GM23338 (cell line): ENCODE measurements at regions not wholly inside any gene's neighbourhood (a gene's known extent, or its start where the extent isn't known, plus 50 kb on each side); places are given as distances from the start of the nearest gene placed in this dataset.

Experiments
- ATAC-seq: fragments of 200-7000 bp; cut with Tn5 transposase; 3 replicates; pipeline ENCODE4 v1.9.1; 2020
- DNase-seq: peaks from one replicate; pipeline ENCODE4 v3.0.0-alpha.2; 2015; ENCODE audit warnings: low spot score
- H2AFZ ChIP-seq: fragments of 200-600 bp; sonication (generic); 2 replicates; pipeline ENCODE4 v1.8.0; 2016; ENCODE audit warnings: antibody characterized with exemption, mild to moderate bottlenecking, moderate library complexity
- H3F3A ChIP-seq: fragments of 200-600 bp; sonication (generic); replicated peaks from 2 replicates; pipeline ENCODE4 v1.8.0; 2017; ENCODE audit warnings: antibody characterized with exemption, mixed run types, low read depth
- H3K27ac ChIP-seq: fragments of 200-600 bp; sonication (generic); 2 replicates; pipeline ENCODE4 v1.6.1; 2016; ENCODE audit warnings: low read depth
- H3K27me3 ChIP-seq: fragments of 200-600 bp; sonication (generic); 2 replicates; pipeline ENCODE4 v1.8.0; 2016; ENCODE audit warnings: mild to moderate bottlenecking, mixed run types, moderate library complexity; ENCODE audit not compliant: insufficient read depth
- H3K36me3 ChIP-seq: fragments of 200-600 bp; sonication (generic); 2 replicates; pipeline ENCODE4 v1.8.0; 2016; ENCODE audit warnings: mild to moderate bottlenecking; ENCODE audit not compliant: insufficient read depth
- H3K4me1 ChIP-seq: fragments of 200-600 bp; sonication (generic); 2 replicates; pipeline ENCODE4 v1.8.0; 2016; ENCODE audit warnings: mild to moderate bottlenecking, moderate library complexity; ENCODE audit not compliant: insufficient read depth
- H3K4me2 ChIP-seq: fragments of 200-600 bp; sonication (generic); 2 replicates; pipeline ENCODE4 v1.7.1; 2017; ENCODE audit warnings: mixed run types
- H3K4me3 ChIP-seq: fragments of 200-600 bp; sonication (generic); 2 replicates; pipeline ENCODE4 v1.6.1; 2016; ENCODE audit warnings: mixed run types
- H3K79me2 ChIP-seq: fragments of 200-600 bp; sonication (generic); replicated peaks from 2 replicates; pipeline ENCODE4 v1.8.0; 2017; ENCODE audit warnings: mild to moderate bottlenecking; ENCODE audit not compliant: insufficient read depth
- H3K9me2 ChIP-seq: fragments of 200-600 bp; sonication (generic); 2 replicates; pipeline ENCODE4 v1.8.0; 2017; ENCODE audit not compliant: insufficient read depth
- H4K20me1 ChIP-seq: fragments of 200-600 bp; sonication (generic); replicated peaks from 2 replicates; pipeline ENCODE4 v1.8.0; 2017; ENCODE audit warnings: mild to moderate bottlenecking; ENCODE audit not compliant: insufficient read depth
- H3K27ac Mint-ChIP-seq: 2 replicates; pipeline ENCODE4 v1.8.0; 2020; ENCODE audit warnings: inconsistent platforms, mild to moderate bottlenecking, moderate library complexity, mixed read lengths
- H3K27me3 Mint-ChIP-seq: 3 replicates; pipeline ENCODE4 v1.8.0; 2022; ENCODE audit warnings: low read depth, mild to moderate bottlenecking, moderate library complexity, mixed read lengths, inconsistent platforms; ENCODE audit not compliant: insufficient read depth, poor library complexity
- H3K36me3 Mint-ChIP-seq: 3 replicates; pipeline ENCODE4 v1.8.0; 2021; ENCODE audit warnings: low read depth, mild to moderate bottlenecking, inconsistent platforms, moderate library complexity, mixed read lengths
- H3K4me1 Mint-ChIP-seq: 3 replicates; pipeline ENCODE4 v1.8.0; 2020; ENCODE audit warnings: mild to moderate bottlenecking, inconsistent platforms, mixed read lengths
- H3K4me3 Mint-ChIP-seq: 3 replicates; pipeline ENCODE4 v1.8.0; 2021; ENCODE audit warnings: moderate library complexity, mild to moderate bottlenecking, inconsistent platforms, mixed read lengths
- H3K9me3 Mint-ChIP-seq: 3 replicates; pipeline ENCODE4 v1.8.0; 2020; ENCODE audit warnings: moderate library complexity, mild to moderate bottlenecking, inconsistent platforms, mixed read lengths
- CREB1 ChIP-seq: fragments of 250-450 bp; sonication (Bioruptor Pico); IDR thresholded peaks from 2 replicates; pipeline ENCODE4 v1.5.0; 2020; ENCODE audit warnings: low read depth, mild to moderate bottlenecking, moderate library complexity
- EZH2 ChIP-seq: fragments of 200-600 bp; sonication (generic); IDR thresholded peaks from one replicate; pipeline ENCODE4 v1.8.0; 2017; ENCODE audit warnings: antibody characterized with exemption, mild to moderate bottlenecking, low read depth; ENCODE audit not compliant: unreplicated experiment
- EZH2phosphoT487 ChIP-seq: fragments of 200-600 bp; sonication (generic); IDR thresholded peaks from one replicate; pipeline ENCODE4 v1.8.1; 2018; ENCODE audit warnings: antibody characterized with exemption; ENCODE audit not compliant: unreplicated experiment
- JUNB ChIP-seq: IDR thresholded peaks from one replicate; pipeline ENCODE4 v1.6.1; 2016; ENCODE audit warnings: antibody characterized with exemption; ENCODE audit not compliant: unreplicated experiment
- NANOG ChIP-seq: IDR thresholded peaks from 2 replicates; pipeline ENCODE4 v1.6.1; 2016; ENCODE audit warnings: antibody characterized with exemption, borderline replicate concordance
- ZNF114 ChIP-seq: fragments of 250-450 bp; sonication (Bioruptor Pico); IDR thresholded peaks from 2 replicates; pipeline ENCODE4 v1.5.0; 2020; ENCODE audit warnings: mild to moderate bottlenecking, moderate library complexity
- ZNF331 ChIP-seq: fragments of 250-450 bp; sonication (Bioruptor Pico); IDR thresholded peaks from 2 replicates; pipeline ENCODE4 v1.5.0; 2020; ENCODE audit warnings: low read depth, mild to moderate bottlenecking, moderate library complexity
- TF ChIP-seq, protein P1 (sequence below): IDR thresholded peaks from one replicate; pipeline ENCODE4 v1.6.1; 2018; ENCODE audit warnings: antibody characterized with exemption; ENCODE audit not compliant: unreplicated experiment
- TF ChIP-seq, protein P2 (sequence below), 2 experiments: fragments of 200-600 bp in 1 of 2; sonication (generic) in 1 of 2; conservative IDR thresholded peaks; 2 replicates each; pipeline versions ENCODE4 v1.5.1 to v1.6.1; 2016 to 2017; ENCODE audit warnings: antibody characterized with exemption in 2 of 2, low read depth in 2 of 2, mild to moderate bottlenecking in 2 of 2, moderate library complexity in 1 of 2
- TF ChIP-seq, protein P3 (sequence below): fragments of 250-450 bp; sonication (Bioruptor Pico); IDR thresholded peaks from 2 replicates; pipeline ENCODE4 v1.5.0; 2020; ENCODE audit warnings: mild to moderate bottlenecking, moderate library complexity

DNA sequence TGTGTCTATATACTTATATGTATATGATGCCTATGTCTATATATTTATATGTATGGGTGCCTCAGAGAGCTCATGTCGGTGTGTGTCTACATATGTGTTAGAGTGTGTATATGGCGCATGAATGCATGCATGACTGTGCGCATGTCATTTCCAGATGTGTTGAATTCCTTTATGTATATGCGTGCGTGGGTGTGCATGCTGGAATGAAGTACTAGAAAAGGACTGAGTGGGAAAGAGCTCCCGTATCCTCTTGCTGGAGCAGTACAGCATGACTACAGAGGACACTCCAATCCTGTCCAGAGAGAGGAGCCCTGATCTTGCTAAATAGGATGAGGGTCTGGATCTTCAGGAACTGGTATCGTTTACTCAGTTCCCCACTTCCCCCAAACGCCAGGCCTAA is 56.8 kb upstream of the LRPPRC start:
- peaks cover 22% of the 10 kb centered on the region for H3K4me1 Mint-ChIP-seq
- TF ChIP-seq EZH2, result no peak
- no peak for TF ChIP-seq JUNB
- TF ChIP-seq, protein P1, sequence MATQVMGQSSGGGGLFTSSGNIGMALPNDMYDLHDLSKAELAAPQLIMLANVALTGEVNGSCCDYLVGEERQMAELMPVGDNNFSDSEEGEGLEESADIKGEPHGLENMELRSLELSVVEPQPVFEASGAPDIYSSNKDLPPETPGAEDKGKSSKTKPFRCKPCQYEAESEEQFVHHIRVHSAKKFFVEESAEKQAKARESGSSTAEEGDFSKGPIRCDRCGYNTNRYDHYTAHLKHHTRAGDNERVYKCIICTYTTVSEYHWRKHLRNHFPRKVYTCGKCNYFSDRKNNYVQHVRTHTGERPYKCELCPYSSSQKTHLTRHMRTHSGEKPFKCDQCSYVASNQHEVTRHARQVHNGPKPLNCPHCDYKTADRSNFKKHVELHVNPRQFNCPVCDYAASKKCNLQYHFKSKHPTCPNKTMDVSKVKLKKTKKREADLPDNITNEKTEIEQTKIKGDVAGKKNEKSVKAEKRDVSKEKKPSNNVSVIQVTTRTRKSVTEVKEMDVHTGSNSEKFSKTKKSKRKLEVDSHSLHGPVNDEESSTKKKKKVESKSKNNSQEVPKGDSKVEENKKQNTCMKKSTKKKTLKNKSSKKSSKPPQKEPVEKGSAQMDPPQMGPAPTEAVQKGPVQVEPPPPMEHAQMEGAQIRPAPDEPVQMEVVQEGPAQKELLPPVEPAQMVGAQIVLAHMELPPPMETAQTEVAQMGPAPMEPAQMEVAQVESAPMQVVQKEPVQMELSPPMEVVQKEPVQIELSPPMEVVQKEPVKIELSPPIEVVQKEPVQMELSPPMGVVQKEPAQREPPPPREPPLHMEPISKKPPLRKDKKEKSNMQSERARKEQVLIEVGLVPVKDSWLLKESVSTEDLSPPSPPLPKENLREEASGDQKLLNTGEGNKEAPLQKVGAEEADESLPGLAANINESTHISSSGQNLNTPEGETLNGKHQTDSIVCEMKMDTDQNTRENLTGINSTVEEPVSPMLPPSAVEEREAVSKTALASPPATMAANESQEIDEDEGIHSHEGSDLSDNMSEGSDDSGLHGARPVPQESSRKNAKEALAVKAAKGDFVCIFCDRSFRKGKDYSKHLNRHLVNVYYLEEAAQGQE, result no peak
- TF ChIP-seq, protein P2, sequence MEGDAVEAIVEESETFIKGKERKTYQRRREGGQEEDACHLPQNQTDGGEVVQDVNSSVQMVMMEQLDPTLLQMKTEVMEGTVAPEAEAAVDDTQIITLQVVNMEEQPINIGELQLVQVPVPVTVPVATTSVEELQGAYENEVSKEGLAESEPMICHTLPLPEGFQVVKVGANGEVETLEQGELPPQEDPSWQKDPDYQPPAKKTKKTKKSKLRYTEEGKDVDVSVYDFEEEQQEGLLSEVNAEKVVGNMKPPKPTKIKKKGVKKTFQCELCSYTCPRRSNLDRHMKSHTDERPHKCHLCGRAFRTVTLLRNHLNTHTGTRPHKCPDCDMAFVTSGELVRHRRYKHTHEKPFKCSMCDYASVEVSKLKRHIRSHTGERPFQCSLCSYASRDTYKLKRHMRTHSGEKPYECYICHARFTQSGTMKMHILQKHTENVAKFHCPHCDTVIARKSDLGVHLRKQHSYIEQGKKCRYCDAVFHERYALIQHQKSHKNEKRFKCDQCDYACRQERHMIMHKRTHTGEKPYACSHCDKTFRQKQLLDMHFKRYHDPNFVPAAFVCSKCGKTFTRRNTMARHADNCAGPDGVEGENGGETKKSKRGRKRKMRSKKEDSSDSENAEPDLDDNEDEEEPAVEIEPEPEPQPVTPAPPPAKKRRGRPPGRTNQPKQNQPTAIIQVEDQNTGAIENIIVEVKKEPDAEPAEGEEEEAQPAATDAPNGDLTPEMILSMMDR (conservative IDR thresholded peaks at IDR 0.05; ENCODE audit: low read depth in 2 of 2), result peak in 1 of 2 experiments; percentile 21; a peak in 2 of 4 replicates
- TF ChIP-seq CREB1 (CRISPR knock-in tag), result no peak
- no peak for TF ChIP-seq NANOG
- Histone ChIP-seq H3K4me1 (peaks cover 7% of the 10 kb centered on the region), H3K36me3 (no peaks in the 10 kb centered on the region), H3K79me2 (no peaks in the 10 kb centered on the region), H4K20me1 (no peaks in the 10 kb centered on the region), H3K27ac (no peak overlapping the region), H3F3A (no peaks in the 10 kb centered on the region), H3K4me2 (no peak overlapping the region), H3K4me3 (no peak overlapping the region), H2AFZ (no peak overlapping the region), H3K9me2 (0 out of 2 replicates have a peak, but pooled peaks cover 10% of the 10 kb centered on the region), H3K27me3 (0 out of 2 replicates have a peak, but pooled peaks cover 3% of the 10 kb centered on the region)
- DNase-seq (no peak), ATAC-seq (no peak)
- H3K36me3 Mint-ChIP-seq, result peaks cover 3% of the 10 kb centered on the region; the same call in 2 of the 3 replicates
- H3K27me3 Mint-ChIP-seq, result no peaks in the 10 kb centered on the region
- H3K9me3 Mint-ChIP-seq, result no peaks in the 10 kb centered on the region; the same call in 2 of the 3 replicates
- H3K4me3 Mint-ChIP-seq, result no peak overlapping the region
- H3K27ac Mint-ChIP-seq, result no peak overlapping the region

DNA sequence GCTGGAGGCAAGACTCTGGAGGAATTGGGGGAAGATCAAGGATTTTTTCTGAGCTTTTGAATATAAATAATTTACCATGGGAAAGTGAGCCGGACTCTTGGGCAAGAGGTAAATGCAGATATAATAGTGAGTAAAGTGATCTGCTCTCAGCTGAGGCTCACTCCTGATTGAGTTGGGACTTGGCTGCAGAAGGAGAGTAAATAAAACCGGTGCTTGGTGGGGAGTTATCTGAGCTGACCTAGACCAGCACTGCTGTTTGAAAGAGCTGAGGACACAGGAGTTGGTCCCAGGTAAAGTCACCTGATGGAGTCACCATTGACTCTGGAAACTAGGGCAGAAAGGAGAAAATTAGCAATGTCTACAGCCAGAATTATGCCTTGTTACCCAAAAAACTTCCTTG is 57.3 kb upstream of the LRPPRC start:
- H3K79me2 ChIP-seq, result no peaks in the 10 kb centered on the region
- no peaks in the 10 kb centered on the region for H4K20me1 ChIP-seq
- H3K9me3 Mint-ChIP-seq, result no peaks in the 10 kb centered on the region; the same call in 2 of the 3 replicates
- H3K36me3 ChIP-seq, result no peaks in the 10 kb centered on the region
- no peaks in the 10 kb centered on the region for H3F3A ChIP-seq
- H3K27me3 ChIP-seq, result 0 out of 2 replicates have a peak, but pooled peaks cover 8% of the 10 kb centered on the region
- H3K4me3 Mint-ChIP-seq, result no peak overlapping the region
- no peak overlapping the region for H3K4me3 ChIP-seq
- peaks cover 7% of the 10 kb centered on the region for H3K4me1 ChIP-seq
- H3K4me2 ChIP-seq, result no peak overlapping the region
- peaks cover 22% of the 10 kb centered on the region for H3K4me1 Mint-ChIP-seq
- no peak overlapping the region for H2AFZ ChIP-seq
- no peak overlapping the region for H3K27ac ChIP-seq
- ATAC-seq (no peak), DNase-seq (no peak)
- no peak overlapping the region for H3K27ac Mint-ChIP-seq
- H3K9me2 ChIP-seq, result 0 out of 2 replicates have a peak, but pooled peaks cover 10% of the 10 kb centered on the region
- H3K27me3 Mint-ChIP-seq, result no peaks in the 10 kb centered on the region
- H3K36me3 Mint-ChIP-seq, result peaks cover 3% of the 10 kb centered on the region; the same call in 2 of the 3 replicates
- TF ChIP-seq EZH2 (no peak), NANOG (no peak), EZH2phosphoT487 (no peak), ZNF114 (CRISPR knock-in tag) (no peak), ZNF331 (CRISPR knock-in tag) (no peak)
- TF ChIP-seq, protein P3, sequence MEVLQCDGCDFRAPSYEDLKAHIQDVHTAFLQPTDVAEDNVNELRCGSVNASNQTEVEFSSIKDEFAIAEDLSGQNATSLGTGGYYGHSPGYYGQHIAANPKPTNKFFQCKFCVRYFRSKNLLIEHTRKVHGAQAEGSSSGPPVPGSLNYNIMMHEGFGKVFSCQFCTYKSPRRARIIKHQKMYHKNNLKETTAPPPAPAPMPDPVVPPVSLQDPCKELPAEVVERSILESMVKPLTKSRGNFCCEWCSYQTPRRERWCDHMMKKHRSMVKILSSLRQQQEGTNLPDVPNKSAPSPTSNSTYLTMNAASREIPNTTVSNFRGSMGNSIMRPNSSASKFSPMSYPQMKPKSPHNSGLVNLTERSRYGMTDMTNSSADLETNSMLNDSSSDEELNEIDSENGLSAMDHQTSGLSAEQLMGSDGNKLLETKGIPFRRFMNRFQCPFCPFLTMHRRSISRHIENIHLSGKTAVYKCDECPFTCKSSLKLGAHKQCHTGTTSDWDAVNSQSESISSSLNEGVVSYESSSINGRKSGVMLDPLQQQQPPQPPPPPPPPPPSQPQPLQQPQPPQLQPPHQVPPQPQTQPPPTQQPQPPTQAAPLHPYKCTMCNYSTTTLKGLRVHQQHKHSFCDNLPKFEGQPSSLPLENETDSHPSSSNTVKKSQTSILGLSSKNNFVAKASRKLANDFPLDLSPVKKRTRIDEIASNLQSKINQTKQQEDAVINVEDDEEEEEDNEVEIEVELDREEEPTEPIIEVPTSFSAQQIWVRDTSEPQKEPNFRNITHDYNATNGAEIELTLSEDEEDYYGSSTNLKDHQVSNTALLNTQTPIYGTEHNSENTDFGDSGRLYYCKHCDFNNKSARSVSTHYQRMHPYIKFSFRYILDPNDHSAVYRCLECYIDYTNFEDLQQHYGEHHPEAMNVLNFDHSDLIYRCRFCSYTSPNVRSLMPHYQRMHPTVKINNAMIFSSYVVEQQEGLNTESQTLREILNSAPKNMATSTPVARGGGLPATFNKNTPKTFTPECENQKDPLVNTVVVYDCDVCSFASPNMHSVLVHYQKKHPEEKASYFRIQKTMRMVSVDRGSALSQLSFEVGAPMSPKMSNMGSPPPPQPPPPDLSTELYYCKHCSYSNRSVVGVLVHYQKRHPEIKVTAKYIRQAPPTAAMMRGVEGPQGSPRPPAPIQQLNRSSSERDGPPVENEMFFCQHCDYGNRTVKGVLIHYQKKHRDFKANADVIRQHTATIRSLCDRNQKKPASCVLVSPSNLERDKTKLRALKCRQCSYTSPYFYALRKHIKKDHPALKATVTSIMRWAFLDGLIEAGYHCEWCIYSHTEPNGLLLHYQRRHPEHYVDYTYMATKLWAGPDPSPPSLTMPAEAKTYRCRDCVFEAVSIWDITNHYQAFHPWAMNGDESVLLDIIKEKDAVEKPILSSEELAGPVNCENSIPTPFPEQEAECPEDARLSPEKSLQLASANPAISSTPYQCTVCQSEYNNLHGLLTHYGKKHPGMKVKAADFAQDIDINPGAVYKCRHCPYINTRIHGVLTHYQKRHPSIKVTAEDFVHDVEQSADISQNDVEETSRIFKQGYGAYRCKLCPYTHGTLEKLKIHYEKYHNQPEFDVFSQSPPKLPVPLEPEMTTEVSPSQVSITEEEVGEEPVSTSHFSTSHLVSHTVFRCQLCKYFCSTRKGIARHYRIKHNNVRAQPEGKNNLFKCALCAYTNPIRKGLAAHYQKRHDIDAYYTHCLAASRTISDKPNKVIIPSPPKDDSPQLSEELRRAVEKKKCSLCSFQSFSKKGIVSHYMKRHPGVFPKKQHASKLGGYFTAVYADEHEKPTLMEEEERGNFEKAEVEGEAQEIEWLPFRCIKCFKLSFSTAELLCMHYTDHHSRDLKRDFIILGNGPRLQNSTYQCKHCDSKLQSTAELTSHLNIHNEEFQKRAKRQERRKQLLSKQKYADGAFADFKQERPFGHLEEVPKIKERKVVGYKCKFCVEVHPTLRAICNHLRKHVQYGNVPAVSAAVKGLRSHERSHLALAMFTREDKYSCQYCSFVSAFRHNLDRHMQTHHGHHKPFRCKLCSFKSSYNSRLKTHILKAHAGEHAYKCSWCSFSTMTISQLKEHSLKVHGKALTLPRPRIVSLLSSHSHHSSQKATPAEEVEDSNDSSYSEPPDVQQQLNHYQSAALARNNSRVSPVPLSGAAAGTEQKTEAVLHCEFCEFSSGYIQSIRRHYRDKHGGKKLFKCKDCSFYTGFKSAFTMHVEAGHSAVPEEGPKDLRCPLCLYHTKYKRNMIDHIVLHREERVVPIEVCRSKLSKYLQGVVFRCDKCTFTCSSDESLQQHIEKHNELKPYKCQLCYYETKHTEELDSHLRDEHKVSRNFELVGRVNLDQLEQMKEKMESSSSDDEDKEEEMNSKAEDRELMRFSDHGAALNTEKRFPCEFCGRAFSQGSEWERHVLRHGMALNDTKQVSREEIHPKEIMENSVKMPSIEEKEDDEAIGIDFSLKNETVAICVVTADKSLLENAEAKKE (CRISPR knock-in tag), result no peak
